GM12865 (cell line): ENCODE measurements at regions not wholly inside any gene's neighbourhood (a gene's known extent, or its start where the extent isn't known, plus 50 kb on each side); places are given as distances from the start of the nearest gene placed in this dataset.

Source experiments
- DNase-seq: peaks from one replicate; pipeline ENCODE4 v3.0.0; 2010; ENCODE audit warnings: low read depth
- H3K4me3 ChIP-seq: 2 replicates; pipeline ENCODE4 v1.5.1; 2011; ENCODE audit warnings: mild to moderate bottlenecking, low read depth, low read length, control low read depth
- CTCF ChIP-seq: IDR thresholded peaks from 2 replicates; pipeline ENCODE4 v1.5.1; 2011; ENCODE audit warnings: low read length, control low read depth, low read depth, inconsistent platforms; ENCODE audit not compliant: insufficient read depth; ENCODE audit errors: missing control alignments

- no peak for TF ChIP-seq CTCF
- no peak overlapping the region for H3K4me3 ChIP-seq
- no peak for DNase-seq
These were observed 1189.9 kb downstream of the UQCRFS1 start for GRCh38 chr19:28023064-28023463.

DNA sequence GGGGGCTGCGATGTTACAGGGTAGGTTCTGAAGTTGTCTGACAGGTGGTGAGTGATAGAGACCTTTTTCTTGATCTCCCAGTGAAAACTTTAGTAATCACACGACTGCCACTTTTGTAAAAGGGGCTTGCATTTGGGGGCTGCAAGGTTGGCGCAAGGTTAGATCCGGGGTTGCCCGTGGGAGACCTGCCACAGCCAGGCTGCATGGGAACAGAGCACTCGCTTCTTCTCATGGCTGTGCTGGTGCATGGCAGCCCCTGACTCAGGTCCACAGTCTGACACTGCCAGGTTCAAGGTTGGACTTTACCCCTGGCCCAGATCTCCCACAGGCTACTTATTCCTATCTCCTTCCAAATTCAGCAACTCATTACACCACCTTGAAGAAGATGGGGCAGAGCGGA is 1190.4 kb downstream of the UQCRFS1 start:
- H3K4me3 ChIP-seq = no peak overlapping the region
- TF ChIP-seq CTCF = no peak
- no peak for DNase-seq

DNA sequence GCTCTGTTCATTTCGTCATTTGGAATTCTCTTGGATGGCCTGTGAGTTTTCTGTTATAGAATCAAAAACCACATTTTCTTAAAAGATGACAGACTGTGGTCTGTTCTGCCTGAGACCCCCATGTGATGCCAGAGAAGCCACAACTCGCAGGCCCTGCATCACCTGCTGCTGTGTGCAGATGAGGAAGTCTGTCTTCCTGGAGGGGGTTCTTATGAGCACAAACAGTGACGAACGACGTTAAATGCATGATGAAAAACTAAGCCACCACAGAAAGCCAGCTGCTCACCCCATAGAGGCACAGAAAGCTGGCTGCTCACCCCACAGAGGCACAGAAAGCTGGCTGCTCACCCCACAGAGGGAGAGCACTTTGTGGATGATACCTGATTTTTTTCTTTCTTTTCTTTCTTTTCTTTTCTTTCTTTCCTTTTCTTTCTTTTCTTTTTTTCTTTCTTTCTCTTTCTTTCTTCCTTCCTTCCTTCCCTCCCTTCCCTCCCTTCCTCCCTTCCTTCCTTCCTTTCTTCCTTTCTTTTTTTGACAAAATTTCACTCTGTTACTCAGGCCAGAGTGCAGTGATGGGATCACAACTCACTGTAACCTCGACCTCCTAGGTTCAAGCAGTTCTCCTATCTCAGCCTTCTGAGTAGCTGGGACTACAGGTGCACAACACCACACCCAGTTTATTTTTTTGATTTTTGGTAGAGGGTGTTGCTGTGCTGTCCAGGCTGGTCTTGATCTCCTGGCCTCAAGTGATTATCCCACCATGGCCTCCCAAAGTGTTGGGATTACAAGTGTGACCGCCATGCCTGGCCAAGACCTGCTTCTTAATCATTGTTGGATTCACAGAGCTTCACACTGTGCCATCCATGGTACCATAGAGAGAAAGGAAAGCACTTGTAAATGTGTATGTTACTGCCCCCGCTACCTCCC is 1191.4 kb downstream of the UQCRFS1 start:
- no peak overlapping the region for H3K4me3 ChIP-seq
- peak; percentile 62 for DNase-seq
- TF ChIP-seq CTCF = no peak

DNA sequence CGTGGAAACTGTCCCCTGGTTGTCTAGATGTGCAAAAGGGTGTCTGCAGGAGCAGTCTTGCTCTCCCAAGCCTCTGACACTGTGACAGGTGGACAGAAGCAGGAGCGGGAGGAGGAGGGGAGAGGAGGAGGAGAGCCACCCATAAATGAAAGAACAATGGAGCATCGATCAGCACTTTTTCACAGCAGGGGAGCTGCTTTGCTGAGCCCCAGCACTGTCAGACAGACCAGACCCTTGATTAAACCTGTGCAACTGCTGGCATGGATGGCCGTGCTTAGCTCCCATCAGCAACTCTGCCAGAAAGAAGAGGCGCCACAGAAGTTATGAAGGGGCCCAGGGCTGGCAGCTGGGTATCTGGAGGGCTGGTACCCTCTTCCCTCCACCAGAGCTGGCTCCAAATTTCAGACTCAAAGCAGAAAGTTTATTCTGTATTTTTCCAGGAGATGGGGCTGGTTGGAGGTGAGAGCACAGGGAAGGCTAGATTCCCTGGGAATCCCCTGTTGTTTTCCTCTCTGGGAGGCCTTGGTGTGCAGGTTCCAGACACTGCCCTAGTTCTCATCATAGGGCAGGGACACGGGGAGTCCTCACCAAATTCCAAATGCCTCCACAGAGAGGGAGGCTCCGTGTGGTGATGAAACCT is 1192.2 kb downstream of the UQCRFS1 start:
- no peak for TF ChIP-seq CTCF
- DNase-seq = no peak
- H3K4me3 ChIP-seq = no peak overlapping the region

DNA sequence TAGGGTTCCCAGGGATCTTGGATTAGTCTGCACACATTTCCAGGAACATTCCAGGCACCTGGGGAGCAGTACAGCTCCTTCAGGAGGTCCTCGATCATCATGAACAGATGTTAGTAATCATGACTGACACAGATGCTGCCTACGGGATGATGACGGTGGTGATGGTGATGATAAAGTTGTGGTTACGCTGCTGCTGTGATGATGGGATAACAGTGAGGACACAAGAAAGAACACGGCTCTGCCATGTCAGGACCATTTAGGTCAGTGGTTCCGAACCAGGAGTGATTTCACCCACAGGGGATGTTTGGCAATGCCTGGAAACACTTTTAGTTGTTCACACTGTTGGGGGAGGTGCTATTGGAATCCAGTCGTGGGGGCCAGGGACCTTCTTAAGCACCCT is 1193.0 kb downstream of the UQCRFS1 start:
- H3K4me3 ChIP-seq = no peak overlapping the region
- no peak for DNase-seq
- no peak for TF ChIP-seq CTCF

DNA sequence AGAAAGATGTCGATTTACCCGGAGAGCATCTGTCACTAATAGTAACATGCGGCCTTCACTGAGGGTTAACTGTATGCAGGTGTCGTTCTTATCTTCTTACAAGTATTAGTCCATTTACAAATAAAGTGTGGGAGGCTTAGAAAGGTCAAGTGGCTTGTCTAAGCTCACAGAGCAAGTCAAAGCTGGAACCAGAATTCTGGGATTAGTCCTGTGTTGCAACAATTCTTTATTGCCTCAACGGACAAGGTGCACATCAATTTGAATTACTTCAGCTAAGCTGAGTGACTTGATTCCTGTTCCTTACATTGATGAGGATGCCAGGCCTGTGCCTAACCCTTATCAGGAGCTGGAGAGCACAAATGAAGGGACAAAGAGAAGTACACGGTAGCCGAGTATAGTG is 1193.6 kb downstream of the UQCRFS1 start:
- no peak overlapping the region for H3K4me3 ChIP-seq
- DNase-seq = no peak
- no peak for TF ChIP-seq CTCF
